ENCODE measurements at regions not wholly inside any gene's neighbourhood (a gene's known extent, or its start where the extent isn't known, plus 50 kb on each side); places are given as distances from the start of the nearest gene placed in this dataset.

- TF ChIP-seq ZNF462 (CRISPR knock-in tag; IDR thresholded peaks at IDR 0.05), result no peak
- TF ChIP-seq, protein P1, sequence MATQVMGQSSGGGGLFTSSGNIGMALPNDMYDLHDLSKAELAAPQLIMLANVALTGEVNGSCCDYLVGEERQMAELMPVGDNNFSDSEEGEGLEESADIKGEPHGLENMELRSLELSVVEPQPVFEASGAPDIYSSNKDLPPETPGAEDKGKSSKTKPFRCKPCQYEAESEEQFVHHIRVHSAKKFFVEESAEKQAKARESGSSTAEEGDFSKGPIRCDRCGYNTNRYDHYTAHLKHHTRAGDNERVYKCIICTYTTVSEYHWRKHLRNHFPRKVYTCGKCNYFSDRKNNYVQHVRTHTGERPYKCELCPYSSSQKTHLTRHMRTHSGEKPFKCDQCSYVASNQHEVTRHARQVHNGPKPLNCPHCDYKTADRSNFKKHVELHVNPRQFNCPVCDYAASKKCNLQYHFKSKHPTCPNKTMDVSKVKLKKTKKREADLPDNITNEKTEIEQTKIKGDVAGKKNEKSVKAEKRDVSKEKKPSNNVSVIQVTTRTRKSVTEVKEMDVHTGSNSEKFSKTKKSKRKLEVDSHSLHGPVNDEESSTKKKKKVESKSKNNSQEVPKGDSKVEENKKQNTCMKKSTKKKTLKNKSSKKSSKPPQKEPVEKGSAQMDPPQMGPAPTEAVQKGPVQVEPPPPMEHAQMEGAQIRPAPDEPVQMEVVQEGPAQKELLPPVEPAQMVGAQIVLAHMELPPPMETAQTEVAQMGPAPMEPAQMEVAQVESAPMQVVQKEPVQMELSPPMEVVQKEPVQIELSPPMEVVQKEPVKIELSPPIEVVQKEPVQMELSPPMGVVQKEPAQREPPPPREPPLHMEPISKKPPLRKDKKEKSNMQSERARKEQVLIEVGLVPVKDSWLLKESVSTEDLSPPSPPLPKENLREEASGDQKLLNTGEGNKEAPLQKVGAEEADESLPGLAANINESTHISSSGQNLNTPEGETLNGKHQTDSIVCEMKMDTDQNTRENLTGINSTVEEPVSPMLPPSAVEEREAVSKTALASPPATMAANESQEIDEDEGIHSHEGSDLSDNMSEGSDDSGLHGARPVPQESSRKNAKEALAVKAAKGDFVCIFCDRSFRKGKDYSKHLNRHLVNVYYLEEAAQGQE (IDR thresholded peaks at IDR 0.05; ENCODE audit: unreplicated experiment), result no peak
- no peak for TF ChIP-seq NANOG (IDR thresholded peaks at IDR 0.05; ENCODE audit: borderline replicate concordance)
- TF ChIP-seq, protein P2, sequence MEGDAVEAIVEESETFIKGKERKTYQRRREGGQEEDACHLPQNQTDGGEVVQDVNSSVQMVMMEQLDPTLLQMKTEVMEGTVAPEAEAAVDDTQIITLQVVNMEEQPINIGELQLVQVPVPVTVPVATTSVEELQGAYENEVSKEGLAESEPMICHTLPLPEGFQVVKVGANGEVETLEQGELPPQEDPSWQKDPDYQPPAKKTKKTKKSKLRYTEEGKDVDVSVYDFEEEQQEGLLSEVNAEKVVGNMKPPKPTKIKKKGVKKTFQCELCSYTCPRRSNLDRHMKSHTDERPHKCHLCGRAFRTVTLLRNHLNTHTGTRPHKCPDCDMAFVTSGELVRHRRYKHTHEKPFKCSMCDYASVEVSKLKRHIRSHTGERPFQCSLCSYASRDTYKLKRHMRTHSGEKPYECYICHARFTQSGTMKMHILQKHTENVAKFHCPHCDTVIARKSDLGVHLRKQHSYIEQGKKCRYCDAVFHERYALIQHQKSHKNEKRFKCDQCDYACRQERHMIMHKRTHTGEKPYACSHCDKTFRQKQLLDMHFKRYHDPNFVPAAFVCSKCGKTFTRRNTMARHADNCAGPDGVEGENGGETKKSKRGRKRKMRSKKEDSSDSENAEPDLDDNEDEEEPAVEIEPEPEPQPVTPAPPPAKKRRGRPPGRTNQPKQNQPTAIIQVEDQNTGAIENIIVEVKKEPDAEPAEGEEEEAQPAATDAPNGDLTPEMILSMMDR (conservative IDR thresholded peaks at IDR 0.05; ENCODE audit: low read depth in 2 of 2), result no peak
These were observed 616.6 kb downstream of the GABRG2 start (continued) for GRCh38 chr5:162684145-162684544.

Data from GM23338 (cell line).